Astrocyte of the cerebellum (primary cell): ENCODE measurements at regions not wholly inside any gene's neighbourhood (a gene's known extent, or its start where the extent isn't known, plus 50 kb on each side); places are given as distances from the start of the nearest gene placed in this dataset.
"Not testable (repeated sequence)": the region's sequence is repeated elsewhere in the genome, so short reads cannot be mapped to it uniquely, and the experiment has no call there.

ENCODE experiments used
- DNase-seq: peaks from one replicate; pipeline ENCODE4 v3.0.0-alpha.2; 2011; ENCODE audit warnings: low read depth
- H3K4me3 ChIP-seq: 2 replicates; pipeline ENCODE4 v1.5.1; 2011; ENCODE audit warnings: mild to moderate bottlenecking, low read depth, low read length, moderate library complexity
- in situ Hi-C: cut with HindIII; loops from 2 replicates; pipeline ENCODE4 v1.10.0; 2017; ENCODE audit warnings: low sequenced_read_pairs
- TF ChIP-seq, protein P1 (sequence below): IDR thresholded peaks from 2 replicates; pipeline ENCODE4 v1.5.1; 2012; ENCODE audit warnings: low read length, low read depth, moderate library complexity, mild to moderate bottlenecking; ENCODE audit errors: missing control alignments

DNA sequence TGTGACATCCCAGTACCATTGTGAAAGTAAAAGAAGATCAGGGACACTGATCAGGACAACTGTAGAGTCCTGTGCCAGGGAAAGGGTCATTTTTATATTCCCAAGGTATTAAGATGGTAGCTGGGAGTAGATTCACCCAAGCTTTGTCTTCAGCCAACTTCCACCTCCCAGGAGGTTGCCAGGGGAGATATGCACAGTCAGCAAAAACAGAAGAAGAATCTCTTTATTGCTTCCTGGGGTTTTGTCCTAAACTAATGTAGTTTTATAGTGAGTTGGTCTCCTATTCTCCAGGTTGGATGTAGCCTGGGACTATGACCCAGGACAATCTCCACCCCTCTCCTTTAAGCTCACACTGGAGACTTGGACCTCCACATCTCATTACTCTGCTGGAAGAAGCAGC, 139.2 kb downstream of the RAMP3 start:
- DNase-seq: no peak
- no peak overlapping the region for H3K4me3 ChIP-seq
- TF ChIP-seq, protein P1, sequence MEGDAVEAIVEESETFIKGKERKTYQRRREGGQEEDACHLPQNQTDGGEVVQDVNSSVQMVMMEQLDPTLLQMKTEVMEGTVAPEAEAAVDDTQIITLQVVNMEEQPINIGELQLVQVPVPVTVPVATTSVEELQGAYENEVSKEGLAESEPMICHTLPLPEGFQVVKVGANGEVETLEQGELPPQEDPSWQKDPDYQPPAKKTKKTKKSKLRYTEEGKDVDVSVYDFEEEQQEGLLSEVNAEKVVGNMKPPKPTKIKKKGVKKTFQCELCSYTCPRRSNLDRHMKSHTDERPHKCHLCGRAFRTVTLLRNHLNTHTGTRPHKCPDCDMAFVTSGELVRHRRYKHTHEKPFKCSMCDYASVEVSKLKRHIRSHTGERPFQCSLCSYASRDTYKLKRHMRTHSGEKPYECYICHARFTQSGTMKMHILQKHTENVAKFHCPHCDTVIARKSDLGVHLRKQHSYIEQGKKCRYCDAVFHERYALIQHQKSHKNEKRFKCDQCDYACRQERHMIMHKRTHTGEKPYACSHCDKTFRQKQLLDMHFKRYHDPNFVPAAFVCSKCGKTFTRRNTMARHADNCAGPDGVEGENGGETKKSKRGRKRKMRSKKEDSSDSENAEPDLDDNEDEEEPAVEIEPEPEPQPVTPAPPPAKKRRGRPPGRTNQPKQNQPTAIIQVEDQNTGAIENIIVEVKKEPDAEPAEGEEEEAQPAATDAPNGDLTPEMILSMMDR: no peak
- in situ Hi-C loops: no loop called here

DNA sequence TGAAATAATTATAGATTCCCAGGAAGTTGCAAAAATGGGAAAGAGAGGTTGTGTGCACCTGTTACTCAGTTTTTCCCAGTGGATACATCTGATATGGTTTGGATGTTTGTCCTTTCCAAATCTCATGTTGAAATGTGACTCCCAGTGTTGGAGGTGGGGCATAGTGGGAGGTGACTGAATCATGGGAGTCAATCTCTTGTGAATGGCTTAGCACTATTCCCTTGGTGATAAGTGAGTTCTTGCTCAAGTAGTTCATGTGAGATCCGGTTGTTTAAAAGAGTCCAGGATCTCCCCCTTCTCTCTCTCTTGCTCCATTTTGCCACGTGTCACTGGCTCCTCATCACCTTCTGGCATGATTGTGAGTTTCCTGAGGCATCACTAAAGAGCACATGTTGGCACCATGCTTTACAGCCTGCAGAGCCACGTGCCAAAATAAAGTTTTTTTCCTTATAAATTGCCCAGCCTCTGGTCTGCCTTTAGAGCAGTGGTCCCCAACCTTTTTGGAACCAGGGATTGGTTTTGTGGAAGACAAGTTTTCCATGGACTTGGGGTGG, 149.2 kb downstream of the RAMP3 start:
- in situ Hi-C loops: no loop called here
- TF ChIP-seq, protein P1: no peak
- no peak for DNase-seq
- no peak overlapping the region for H3K4me3 ChIP-seq

DNA sequence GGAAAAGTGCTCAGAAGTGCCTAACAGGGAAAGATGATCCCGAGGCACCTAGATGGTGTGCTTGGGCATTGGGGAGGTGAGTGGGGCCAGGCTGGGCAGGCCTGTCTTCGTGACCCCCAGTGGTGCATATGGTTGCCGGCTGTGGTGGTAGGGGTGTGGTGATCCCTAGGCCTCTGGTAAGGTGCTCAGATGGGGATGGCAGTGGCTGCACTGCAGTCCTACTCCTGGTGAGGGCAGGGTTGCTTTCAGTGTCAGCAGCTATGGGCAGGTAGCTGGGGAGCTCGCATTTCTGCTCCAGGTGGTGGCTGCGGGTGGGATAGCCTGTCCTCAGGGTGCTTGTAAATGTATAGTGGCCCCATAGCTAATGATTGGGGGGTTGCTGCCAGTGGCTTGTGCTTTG, 154.0 kb downstream of the RAMP3 start:
- no peak for DNase-seq
- TF ChIP-seq, protein P1: no peak
- H3K4me3 ChIP-seq: no peak overlapping the region
- in situ Hi-C loops: no loop called here

DNA sequence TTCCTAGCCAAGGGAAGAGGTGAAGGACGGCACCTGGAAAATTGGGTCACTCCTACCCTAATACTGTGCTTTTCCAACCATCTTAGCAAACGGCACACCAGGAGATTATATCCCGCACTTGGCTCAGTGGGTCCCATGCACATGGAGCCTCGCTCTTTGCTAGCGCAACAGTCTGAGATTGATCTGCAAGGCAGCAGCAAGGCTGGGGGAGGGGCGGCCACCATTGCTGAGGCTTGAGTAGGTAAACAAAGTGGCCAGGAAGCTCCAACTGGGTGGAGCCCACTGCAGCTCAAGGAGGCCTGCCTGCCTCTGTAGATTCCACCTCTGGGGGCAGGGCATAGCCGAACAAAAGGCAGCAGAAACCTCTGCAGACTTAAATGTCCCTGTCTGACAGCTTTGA, 157.9 kb downstream of the RAMP3 start:
- in situ Hi-C loops, H3K4me3 ChIP-seq: not testable (repeated sequence)

DNA sequence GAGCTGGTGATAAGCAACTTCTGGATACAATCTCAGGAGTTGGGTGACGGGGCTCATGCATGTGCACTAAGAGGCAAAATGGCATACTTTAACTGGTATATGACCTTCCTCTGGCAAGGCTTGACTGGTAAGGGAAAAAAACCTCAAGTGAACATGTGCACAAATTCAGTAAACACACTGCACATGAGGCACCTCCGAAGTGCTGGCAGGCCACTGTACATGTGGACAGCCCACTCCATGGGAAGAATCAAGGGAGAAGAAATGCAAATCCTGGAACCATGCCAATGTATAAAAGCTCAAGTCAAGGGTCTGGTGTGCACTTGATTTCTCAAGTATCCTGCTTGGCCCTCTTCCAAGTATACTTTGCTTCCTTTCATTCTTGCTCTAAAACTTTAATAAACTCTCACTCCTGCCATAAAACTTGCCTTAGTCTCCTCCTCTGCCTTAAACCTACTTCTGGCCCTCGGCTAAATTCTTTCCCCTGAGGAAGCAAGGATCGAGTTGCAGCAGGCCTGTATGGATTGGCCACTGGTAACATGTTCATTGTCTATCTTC, 167.2 kb downstream of the RAMP3 start:
- in situ Hi-C loops: no loop called here
- no peak for DNase-seq
- TF ChIP-seq, protein P1: no peak
- H3K4me3 ChIP-seq: no peak overlapping the region

More for the DNA sequence above, 157.9 kb downstream of the RAMP3 start:
- not testable (repeated sequence) for DNase-seq

DNA sequence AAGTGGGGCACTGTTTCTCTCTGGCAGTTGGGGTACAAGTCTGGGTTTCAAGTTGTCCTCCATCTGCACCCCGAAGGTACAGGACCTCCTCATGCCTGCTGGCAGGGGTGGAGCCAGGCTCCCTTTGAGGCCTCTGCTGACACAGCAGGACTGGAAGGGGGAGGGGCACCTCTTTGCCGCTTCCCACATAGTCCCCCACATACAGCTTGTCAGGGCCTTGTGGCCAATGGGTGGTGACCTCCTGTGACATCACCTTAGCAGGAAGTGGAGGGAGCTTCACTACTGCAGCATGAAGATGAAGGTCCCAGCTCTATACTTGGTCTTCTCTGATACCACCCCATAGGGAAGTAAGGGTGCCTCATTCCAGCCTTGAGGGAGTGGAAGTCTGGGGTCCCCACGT, 167.8 kb downstream of the RAMP3 start:
- TF ChIP-seq, protein P1: no peak
- no peak overlapping the region for H3K4me3 ChIP-seq
- in situ Hi-C loops: no loop called here
- no peak for DNase-seq

DNA sequence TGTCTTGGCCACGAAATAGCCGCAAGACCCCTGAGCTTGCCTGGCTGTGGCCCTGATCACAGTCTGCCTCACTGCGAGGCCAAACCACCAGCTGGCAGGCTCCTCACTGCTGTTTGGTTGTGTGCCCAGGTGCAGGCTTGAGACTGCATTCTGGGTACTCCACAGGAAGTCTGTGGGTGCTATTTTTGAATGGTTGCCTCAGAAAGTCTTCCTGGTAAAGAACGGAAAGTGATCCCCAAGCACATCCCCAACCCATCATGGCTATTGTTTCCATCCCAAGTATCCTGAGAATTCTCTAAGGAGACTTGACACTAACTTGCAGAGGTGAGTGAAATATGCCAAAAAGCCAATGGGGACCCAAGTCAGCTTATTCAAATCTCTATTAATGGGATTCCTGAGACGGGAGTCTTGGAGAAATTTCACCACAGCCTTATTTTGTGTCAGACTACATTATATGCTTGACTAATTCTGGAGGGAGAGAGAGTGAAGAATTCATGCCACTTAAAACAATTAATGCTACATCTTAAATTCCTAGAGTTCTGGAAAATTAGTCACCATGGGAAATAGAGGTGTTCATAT, 170.9 kb downstream of the RAMP3 start:
- in situ Hi-C loops: no loop called here
- DNase-seq: peak; percentile 70
- TF ChIP-seq, protein P1: no peak

More for the DNA sequence above, 170.9 kb downstream of the RAMP3 start:
- no peak overlapping the region for H3K4me3 ChIP-seq
